ENCODE measurements at regions not wholly inside any gene's neighbourhood (a gene's known extent, or its start where the extent isn't known, plus 50 kb on each side); places are given as distances from the start of the nearest gene placed in this dataset.

DNA sequence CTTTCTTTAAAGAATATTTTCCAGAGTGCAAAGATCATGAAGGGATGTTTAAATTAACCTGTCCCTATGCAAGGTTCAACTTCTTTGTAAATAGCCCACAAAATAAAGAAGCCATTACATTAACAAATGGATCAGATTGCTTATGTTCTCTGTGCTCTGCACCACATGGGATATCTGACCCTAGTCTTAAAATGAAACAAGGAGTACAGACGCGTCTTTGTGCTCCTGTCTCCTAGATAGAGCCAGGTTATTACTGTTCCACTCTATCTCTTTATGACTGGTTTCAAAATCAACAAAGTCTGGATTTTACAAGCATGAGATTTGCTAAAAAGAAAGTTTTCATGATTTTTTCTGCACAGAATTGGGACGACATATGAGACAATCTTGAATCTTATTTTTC, 339.4 kb downstream of the KLF12 start:
- TF ChIP-seq, protein P1, sequence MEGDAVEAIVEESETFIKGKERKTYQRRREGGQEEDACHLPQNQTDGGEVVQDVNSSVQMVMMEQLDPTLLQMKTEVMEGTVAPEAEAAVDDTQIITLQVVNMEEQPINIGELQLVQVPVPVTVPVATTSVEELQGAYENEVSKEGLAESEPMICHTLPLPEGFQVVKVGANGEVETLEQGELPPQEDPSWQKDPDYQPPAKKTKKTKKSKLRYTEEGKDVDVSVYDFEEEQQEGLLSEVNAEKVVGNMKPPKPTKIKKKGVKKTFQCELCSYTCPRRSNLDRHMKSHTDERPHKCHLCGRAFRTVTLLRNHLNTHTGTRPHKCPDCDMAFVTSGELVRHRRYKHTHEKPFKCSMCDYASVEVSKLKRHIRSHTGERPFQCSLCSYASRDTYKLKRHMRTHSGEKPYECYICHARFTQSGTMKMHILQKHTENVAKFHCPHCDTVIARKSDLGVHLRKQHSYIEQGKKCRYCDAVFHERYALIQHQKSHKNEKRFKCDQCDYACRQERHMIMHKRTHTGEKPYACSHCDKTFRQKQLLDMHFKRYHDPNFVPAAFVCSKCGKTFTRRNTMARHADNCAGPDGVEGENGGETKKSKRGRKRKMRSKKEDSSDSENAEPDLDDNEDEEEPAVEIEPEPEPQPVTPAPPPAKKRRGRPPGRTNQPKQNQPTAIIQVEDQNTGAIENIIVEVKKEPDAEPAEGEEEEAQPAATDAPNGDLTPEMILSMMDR (IDR thresholded peaks at IDR 0.05): no peak
- no peak for TF ChIP-seq POLR2A (IDR thresholded peaks at IDR 0.05)

Data from body of pancreas (tissue), 4 donors.